Body of pancreas (tissue), 4 donors: ENCODE measurements at regions not wholly inside any gene's neighbourhood (a gene's known extent, or its start where the extent isn't known, plus 50 kb on each side); places are given as distances from the start of the nearest gene placed in this dataset.
A peak's percentile ranks its signal among the peaks of the same experiment; 100 is the strongest.
"Not testable (repeated sequence)": the region's sequence is repeated elsewhere in the genome, so short reads cannot be mapped to it uniquely, and the experiment has no call there.

Source experiments
- ATAC-seq: fragments of 150-250 bp; one replicate; pipeline ENCODE4 v1.9.1; 2016
- DNase-seq, 4 donors: peaks; one replicate each; pipeline ENCODE4 v3.0.0-alpha.2; 2019
- H3K27ac ChIP-seq, 4 donors: fragments of 200-600 bp; sonication (generic); 1 replicate in 3 of 4; 2 replicates in 1 of 4; pipeline versions ENCODE4 v1.5.1 to v1.6.1; 2016 to 2019; ENCODE audit warnings: mild to moderate bottlenecking in 1 of 4, mixed read lengths in 1 of 4, moderate library complexity in 1 of 4
- H3K27me3 ChIP-seq, 2 donors: fragments of 200-600 bp; sonication (generic); one replicate each; pipeline ENCODE4 v1.6.0; 2016; ENCODE audit warnings: mild to moderate bottlenecking in 1 of 2
- H3K36me3 ChIP-seq, 2 donors: fragments of 200-600 bp; sonication (generic); replicated peaks in 1 of 2; 2 replicates each; pipeline ENCODE4 v1.5.1; 2016; ENCODE audit warnings: low read depth in 2 of 2; ENCODE audit not compliant: insufficient read depth in 1 of 2
- H3K4me1 ChIP-seq: fragments of 200-600 bp; sonication (generic); one replicate; pipeline ENCODE4 v1.6.0; 2016
- H3K4me3 ChIP-seq, 2 donors: fragments of 200-600 bp; sonication (generic); 1 replicate in 1 of 2; 2 replicates in 1 of 2; pipeline ENCODE4 v1.5.1; 2016 to 2019
- H3K9me3 ChIP-seq, 3 donors: fragments of 200-600 bp; sonication (generic); 1 replicate in 2 of 3; 2 replicates in 1 of 3; pipeline ENCODE4 v1.5.1; 2016
- POLR2A ChIP-seq, 3 donors: fragments of 450-650 bp; IDR thresholded peaks; one replicate each; pipeline ENCODE4 v1.6.1; 2016; ENCODE audit warnings: antibody characterized with exemption in 3 of 3, mild to moderate bottlenecking in 2 of 3
- WGBS, 2 donors: methylation state at CpG; one replicate each; pipeline ENCODE4 v1.1.5; 2017; 5-methylcytosine and 5-hydroxymethylcytosine counted together
- intact Hi-C: fragments of 100-400 bp; cut with DNase I; formaldehyde crosslinking; loops from one replicate; pipeline ENCODE4 v1.15.1; 2023
- TF ChIP-seq, protein P1 (sequence below), 7 experiments: fragments of 450-650 bp in 4 of 7; fragments of 200-600 bp in 3 of 7; sonication (generic) in 3 of 7; IDR thresholded peaks; one replicate each; pipeline ENCODE4 v1.5.1; 2016 to 2019; ENCODE audit warnings: antibody characterized with exemption in 7 of 7

GRCh38 chr13:90329641-90330040 is 1017.8 kb upstream of the MIR17HG start:
- Histone ChIP-seq H3K27me3 (no peaks in the 10 kb centered on the region), H3K27ac (no peak overlapping the region), H3K4me3 (no peak overlapping the region), H3K4me1 (no peaks in the 10 kb centered on the region), H3K9me3 (no peaks in the 10 kb centered on the region), H3K36me3 (no peaks in the 10 kb centered on the region)
- intact Hi-C loops, result no loop called here
- no peak for TF ChIP-seq POLR2A (IDR thresholded peaks at IDR 0.05)
- TF ChIP-seq, protein P1, sequence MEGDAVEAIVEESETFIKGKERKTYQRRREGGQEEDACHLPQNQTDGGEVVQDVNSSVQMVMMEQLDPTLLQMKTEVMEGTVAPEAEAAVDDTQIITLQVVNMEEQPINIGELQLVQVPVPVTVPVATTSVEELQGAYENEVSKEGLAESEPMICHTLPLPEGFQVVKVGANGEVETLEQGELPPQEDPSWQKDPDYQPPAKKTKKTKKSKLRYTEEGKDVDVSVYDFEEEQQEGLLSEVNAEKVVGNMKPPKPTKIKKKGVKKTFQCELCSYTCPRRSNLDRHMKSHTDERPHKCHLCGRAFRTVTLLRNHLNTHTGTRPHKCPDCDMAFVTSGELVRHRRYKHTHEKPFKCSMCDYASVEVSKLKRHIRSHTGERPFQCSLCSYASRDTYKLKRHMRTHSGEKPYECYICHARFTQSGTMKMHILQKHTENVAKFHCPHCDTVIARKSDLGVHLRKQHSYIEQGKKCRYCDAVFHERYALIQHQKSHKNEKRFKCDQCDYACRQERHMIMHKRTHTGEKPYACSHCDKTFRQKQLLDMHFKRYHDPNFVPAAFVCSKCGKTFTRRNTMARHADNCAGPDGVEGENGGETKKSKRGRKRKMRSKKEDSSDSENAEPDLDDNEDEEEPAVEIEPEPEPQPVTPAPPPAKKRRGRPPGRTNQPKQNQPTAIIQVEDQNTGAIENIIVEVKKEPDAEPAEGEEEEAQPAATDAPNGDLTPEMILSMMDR (IDR thresholded peaks at IDR 0.05), result no peak
- ATAC-seq (no peak), DNase-seq (no peak)
- WGBS, 2 donors, result 3 to 9% methylated on average over 1 of the region's 1 CpG

- H3K36me3 ChIP-seq, result no peaks in the 10 kb centered on the region
- whole genome bisulfite sequencing, 2 donors, result 47 to 48% methylated on average over 1 of the region's 1 CpG
Measured at GRCh38 chr13:90331974-90332373, 1015.5 kb upstream of the MIR17HG start.

DNA sequence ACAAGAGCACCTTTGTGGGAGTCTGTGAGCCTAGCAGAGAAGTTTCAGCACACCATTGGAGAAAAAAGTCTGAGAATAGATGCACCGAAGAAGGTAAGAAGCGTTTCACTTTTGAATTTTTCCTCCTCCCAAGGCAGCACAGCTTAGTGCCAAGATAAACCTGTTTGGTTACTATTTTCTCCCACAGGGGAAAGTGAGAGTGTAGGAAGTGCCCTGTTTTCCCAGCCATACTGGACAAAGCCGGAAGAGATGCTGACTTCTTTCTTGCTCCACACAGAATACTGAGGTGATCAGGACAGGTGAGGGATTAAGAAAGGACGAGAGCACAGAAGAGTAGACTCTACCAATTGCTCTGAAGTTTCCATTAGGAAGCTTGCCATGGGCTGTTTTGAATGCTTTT is 1011.0 kb upstream of the MIR17HG start:
- H3K27ac ChIP-seq, result peak overlapping the region in 1 of 4 donors; percentile 5
- H3K36me3 ChIP-seq, result no peaks in the 10 kb centered on the region
- no peaks in the 10 kb centered on the region for H3K9me3 ChIP-seq
- ATAC-seq (peak; percentile 63), DNase-seq (peak in 1 of 4 donors; percentile 3)
- intact Hi-C loops, result no loop called here
- no peak overlapping the region for H3K4me3 ChIP-seq
- no peaks in the 10 kb centered on the region for H3K4me1 ChIP-seq
- TF ChIP-seq POLR2A (IDR thresholded peaks at IDR 0.05), result no peak
- TF ChIP-seq, protein P1 (IDR thresholded peaks at IDR 0.05), result no peak
- 19 to 36% methylated on average over 4 of the region's 4 CpGs for WGBS, 2 donors
- no peaks in the 10 kb centered on the region for H3K27me3 ChIP-seq

More at GRCh38 chr13:90331974-90332373, 1015.5 kb upstream of the MIR17HG start:
- TF ChIP-seq POLR2A (IDR thresholded peaks at IDR 0.05), result no peak
- TF ChIP-seq, protein P1 (IDR thresholded peaks at IDR 0.05), result no peak
- Histone ChIP-seq H3K4me3 (no peak overlapping the region), H3K27me3 (no peaks in the 10 kb centered on the region), H3K27ac (no peak overlapping the region), H3K4me1 (no peaks in the 10 kb centered on the region), H3K9me3 (no peaks in the 10 kb centered on the region)
- ATAC-seq (no peak), DNase-seq (no peak)
- intact Hi-C loops, result no loop called here

DNA sequence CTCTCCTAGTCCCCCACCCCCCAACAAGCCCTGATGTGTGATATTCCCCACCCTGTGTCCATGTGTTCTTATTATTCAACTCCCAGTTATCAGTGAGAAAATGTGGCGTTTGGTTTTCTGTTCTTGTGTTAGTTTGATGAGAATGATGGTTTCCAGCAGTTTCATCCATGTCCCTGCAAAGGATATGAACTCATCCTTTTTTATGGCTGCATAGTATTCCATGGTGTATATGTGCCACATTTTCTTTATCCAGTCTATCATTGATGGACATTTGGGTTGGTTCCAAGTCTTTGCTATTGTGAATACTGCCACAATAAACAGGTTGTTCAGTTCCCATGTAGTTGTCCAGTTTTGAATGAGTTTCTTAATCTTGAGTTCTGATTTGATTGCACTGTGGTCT is 1006.1 kb upstream of the MIR17HG start:
- intact Hi-C loops, DNase-seq, H3K27ac ChIP-seq, H3K36me3 ChIP-seq, H3K27me3 ChIP-seq, ATAC-seq, H3K9me3 ChIP-seq, H3K4me3 ChIP-seq, H3K4me1 ChIP-seq: not testable (repeated sequence)
- 48 to 63% methylated on average over 1 of the region's 1 CpG for WGBS, 2 donors

- WGBS, 2 donors, result 94 to 96% methylated on average over 22 to 42 of the region's 42 CpGs
- H3K27me3 ChIP-seq, H3K27ac ChIP-seq, ATAC-seq, H3K4me1 ChIP-seq, H3K4me3 ChIP-seq, DNase-seq, H3K36me3 ChIP-seq, intact Hi-C loops, H3K9me3 ChIP-seq: not testable (repeated sequence)
Measured at GRCh38 chr13:90348477-90349136, 998.9 kb upstream of the MIR17HG start.

- no peak for ATAC-seq
- 35 to 45% methylated on average over 1 of the region's 1 CpG for WGBS, 2 donors
- intact Hi-C loops, result no loop called here
Measured at GRCh38 chr13:90352763-90353162, 994.7 kb upstream of the MIR17HG start.

More at GRCh38 chr13:90352763-90353162, 994.7 kb upstream of the MIR17HG start:
- TF ChIP-seq POLR2A (IDR thresholded peaks at IDR 0.05), result no peak
- TF ChIP-seq, protein P1 (IDR thresholded peaks at IDR 0.05), result no peak
- H3K27me3 ChIP-seq, result no peaks in the 10 kb centered on the region
- no peaks in the 10 kb centered on the region for H3K4me1 ChIP-seq
- H3K4me3 ChIP-seq, result no peak overlapping the region
- H3K9me3 ChIP-seq, result no peaks in the 10 kb centered on the region
- H3K27ac ChIP-seq, result no peak overlapping the region
- DNase-seq, result no peak
- H3K36me3 ChIP-seq, result no peaks in the 10 kb centered on the region
